ENCODE measurements at regions not wholly inside any gene's neighbourhood (a gene's known extent, or its start where the extent isn't known, plus 50 kb on each side); places are given as distances from the start of the nearest gene placed in this dataset.
A peak's percentile ranks its signal among the peaks of the same experiment; 100 is the strongest.

DNA sequence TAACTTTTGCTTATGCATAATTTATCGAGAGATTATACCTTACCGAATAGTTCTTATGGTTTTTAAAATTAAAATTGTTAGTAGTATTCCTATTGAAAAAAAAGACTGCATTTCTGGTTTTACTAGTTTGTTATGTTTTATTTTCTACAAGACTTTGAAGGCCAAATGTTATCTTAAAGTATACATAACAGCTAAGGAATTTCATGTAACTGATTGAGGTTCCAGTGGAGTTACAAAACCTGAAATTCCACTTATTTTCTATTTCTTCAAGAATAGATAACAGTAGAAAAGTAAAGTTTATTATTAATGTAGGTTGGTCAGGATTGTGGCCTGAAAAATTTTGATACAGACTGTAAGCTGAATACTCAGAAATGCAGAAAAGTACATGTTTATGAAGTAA, 1216.0 kb upstream of the PCDH20 start:
- DNase-seq: no peak

DNA sequence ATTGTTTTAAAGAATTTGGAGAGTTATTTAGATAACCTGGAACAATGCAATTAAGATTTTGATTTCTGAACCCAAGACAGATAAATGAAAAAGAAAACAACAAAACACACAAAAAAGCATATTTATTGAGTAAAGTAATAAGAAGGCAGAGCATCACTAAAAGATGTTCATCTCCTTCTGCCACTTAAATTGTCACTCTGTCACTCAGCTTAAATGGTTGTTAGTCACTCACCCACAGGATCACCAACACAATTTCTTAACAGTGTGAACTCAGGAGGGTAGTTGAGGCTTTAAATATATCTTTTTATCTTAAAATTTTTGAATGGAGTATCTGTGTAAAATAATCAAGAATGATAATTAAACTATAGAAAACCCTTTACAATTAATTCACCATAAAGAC, 1215.5 kb upstream of the PCDH20 start:
- no peak for DNase-seq

DNA sequence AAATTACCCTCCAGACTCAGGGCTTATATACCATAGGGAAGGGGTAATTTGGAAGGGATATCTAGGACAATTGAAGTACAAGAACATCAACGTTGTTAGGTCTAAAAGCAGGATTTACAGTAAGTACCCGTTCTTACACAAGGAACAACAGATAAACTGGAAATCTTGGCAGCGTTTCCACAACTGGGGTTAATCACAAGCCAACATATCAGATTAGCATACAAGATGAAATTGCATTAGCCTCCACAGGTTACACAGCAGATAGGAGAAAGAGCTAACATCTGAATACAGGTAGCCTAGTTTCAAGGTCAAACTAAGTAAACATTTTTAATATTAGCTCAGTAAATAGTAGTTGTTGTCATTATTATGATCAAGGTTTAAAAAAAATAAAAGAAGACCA, 1214.0 kb upstream of the PCDH20 start:
- DNase-seq: peak; percentile 4

DNA sequence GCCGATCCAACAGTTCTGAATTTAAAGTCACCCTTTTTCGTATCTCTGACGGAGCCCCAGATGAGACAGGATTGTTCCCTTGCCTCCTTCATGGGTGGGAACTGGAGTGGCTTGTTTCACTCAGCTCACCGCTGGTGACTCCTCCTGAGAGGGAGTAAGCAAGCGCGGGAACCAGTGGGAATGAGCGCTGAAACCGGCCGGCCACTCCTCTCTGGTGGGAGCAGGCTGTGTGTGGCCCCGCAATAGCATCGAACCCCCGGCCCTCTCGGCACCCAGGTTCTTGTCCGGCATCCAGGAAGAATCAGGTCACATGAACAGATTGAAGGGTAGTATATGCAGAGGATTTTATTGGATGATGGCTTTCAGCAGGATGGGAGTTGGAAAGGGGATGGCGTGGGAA, 1211.6 kb upstream of the PCDH20 start:
- DNase-seq: no peak

DNA sequence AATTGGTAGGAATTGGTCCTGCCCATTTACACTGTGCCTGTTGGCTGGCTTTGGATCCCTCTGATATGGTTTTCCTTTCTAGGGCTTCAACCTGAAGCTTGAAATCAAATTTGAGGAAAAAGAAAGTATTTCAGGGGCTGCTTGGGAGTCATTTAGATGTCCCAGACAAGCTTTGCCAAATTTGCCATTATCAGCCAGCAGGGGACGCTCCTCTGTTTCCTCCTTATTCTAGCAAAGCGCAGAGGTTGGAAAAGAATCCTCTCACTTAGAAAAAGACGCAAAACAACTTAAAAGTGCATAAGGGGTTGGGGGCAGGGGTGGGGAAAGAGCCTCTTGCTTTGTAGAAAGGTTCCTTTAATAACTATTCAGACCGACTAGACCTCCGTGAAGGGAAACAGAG, 1211.1 kb upstream of the PCDH20 start:
- DNase-seq: peak; percentile 0

DNA sequence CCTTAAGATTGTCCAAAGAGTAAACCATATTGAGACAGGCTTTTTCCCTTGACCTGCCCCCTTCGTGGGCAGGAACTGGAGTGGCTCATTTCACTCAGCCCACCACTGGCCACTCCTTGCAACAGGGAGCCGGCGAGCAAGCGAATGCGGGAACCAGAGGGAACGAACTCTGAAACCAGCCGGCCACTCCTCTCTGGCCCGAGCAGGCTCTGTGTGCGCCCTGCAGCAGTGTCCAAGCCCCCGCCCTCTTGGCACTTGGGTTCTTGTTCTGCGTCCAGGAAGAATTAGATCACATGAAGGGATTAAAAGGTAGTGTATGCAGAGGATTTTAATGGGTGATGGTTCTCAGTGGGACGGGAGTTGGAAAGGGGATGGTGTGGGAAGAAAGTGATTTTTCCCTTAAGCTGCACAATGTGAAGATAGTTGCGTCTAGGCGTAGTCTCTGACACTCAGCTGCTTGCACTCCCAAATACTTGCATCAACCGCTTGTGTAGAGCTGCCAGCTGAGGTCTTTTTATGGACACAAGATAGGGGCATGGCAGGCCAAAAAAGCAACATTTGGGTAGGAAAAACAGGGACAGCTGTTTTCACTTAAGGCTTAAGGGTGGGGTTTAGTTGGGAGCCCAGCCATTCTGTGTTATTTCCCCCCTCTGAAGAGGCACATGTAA, 1209.7 kb upstream of the PCDH20 start:
- no peak for DNase-seq

DNA sequence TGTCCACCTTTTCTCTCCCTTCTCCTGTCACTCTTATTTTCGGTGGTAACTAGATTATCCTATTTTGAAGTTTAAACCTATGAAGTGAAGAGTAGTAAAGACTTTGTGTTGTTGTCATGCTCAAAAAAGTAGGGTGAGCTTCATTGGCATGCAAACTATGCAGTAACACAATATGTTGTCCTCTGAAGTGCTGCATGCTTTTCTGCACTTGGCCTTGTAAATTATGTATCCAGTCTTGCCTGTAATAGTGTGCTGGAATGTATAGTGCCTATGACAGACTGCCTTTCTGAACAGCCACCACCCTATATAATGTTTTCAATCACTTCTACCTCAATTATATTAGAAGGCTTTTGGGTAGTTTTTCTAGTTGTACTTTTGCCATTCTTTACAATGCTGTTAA, 1198.2 kb upstream of the PCDH20 start:
- no peak for DNase-seq

DNA sequence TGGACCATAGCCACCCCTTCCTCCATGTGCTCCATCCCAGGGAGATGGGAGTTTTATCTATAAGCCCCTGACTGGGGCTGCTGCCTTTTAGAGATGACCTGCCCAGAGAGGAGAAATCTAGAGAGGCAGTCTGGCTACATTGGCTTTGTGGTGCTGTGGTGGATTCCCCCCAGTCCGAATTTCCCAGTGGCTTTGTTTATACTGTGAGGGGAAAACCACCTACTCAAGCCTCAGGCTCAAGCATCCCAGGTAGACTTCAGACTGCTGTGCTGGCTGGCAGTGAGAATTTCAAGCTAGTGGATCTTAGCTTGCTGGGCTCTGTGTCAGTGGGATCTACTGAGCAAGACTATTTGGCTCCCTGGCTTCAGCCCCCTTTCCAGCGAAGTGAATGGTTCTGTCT, 1195.7 kb upstream of the PCDH20 start:
- no peak for DNase-seq

DNA sequence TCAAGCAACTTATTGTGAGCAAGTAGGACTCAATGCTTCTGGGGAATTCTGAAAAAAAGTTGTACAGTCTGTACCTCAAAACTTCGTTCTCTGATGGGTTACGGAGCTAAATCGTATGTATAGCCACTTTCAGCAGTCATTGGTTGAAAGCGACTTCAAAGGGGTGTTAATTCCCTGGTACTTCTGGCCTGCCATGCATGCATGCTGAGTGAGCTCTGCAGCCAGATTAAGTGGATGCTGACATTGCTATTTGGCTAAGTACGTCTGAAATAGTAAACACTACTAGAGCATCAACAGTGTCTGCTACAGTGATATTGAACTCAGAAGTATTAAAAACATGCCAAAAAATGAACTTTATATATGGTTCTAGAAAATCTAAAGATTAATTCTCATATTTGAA, 1183.1 kb upstream of the PCDH20 start:
- no peak for DNase-seq

DNA sequence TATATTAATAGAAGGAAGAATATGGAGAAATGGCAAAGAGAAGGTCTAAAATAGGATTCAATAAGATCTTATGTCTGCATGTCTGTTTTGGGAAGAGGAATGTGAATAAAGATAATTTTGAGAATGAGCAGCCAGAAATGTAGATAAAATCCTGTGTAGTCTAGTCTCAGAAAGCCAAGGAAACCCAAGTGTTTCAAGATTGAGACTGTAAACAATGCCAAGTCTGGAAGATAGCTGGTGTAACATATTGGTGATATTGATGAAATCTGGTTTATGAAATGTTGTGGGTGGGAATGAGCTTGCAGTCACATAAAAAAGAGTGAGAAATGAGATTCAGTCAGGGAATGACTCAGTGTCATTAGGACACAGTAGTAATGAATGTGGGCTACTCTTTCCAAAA, 1180.3 kb upstream of the PCDH20 start:
- DNase-seq: no peak

DNA sequence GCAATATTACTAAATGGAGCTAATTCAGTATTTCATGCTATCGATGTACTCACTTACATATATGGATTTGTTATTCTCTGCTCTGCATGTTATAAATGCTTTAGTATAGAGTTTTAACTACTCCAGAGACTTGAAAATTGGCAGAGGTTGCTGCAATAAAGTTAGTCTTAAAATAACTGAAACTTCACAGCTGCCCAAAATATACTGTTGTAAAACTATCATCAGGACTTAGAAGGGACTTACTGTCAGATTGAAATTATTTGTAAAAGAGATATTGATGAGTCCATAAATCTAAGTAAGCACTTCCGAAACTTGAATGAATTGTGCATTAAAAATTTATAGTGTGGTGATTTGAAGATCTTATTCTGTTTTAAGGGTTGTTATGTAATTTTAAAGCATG, 1178.2 kb upstream of the PCDH20 start:
- no peak for DNase-seq

DNA sequence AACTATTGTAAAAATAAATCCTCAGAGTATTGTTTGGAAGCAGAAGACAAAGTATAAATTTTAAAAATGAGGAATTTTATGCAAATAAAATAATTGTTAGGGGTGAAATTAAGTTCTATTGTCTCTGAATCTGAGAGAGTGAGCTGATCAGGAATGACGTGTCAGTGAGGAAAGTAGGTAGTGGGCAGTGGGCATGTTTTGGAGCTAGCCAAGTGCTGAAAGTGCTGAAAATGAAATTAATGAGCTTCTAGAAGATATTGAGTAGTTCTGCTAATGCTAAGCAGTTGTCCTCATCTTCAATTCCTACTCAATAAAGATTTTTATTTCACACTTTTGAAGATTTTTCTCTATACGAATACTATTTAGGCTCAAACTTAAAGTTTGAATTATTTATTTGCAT, 1167.8 kb upstream of the PCDH20 start:
- no peak for DNase-seq

DNA sequence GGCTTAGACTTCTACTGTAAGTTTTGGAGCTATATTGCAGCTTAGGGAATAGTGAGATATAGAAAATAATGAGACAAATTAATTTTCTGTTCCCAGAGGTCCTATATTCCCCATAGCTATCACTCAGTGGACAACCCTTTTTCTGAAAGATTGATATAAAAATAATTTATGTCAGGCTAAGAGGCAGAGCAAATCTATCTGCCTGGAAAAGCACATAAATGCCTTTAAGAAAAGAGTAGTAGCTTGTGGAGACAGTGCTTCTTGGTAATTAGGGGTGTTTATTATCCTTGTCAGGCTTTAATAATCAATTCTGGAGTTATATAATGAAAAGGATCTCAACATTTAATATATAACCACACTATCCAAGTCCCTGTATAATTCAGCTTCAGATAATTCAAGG, 1162.8 kb upstream of the PCDH20 start:
- no peak for DNase-seq

DNA sequence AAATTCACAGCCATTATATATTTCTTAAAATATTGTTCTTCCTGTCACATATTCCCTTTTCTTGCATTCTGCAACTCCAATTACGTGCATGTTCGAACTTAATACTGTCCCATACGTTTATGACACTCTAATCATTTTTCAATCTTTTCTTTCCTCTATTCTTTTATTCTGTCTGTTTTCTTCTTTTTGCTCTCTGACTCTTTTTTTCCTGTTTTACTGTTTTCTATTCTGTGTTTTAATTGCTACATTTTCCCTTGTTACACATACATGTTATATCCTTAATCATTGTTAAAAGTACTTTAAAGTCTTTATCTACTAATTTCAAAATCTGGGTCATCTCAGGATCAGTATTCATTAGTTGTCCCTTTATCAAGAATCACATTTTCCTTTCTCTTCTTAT, 1149.1 kb upstream of the PCDH20 start:
- no peak for DNase-seq

DNA sequence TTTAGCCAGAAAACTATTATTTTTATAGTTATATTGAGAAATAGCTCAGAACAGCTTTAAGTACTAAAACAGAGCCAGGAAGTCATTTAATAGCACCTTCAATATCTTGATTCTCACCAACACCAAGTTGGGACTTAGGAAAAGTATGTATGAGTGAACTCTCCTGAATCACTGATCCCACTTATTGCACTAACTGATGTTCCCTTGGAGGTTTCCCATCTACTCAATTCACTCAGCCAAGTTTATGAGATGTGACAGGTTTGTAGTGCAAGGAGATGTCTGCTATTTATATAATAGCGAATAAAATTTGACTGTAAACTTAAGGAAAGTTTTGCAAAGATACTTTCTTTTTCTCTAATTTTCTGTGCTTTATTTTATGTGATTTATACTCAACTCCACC, 1147.6 kb upstream of the PCDH20 start:
- DNase-seq: no peak

DNA sequence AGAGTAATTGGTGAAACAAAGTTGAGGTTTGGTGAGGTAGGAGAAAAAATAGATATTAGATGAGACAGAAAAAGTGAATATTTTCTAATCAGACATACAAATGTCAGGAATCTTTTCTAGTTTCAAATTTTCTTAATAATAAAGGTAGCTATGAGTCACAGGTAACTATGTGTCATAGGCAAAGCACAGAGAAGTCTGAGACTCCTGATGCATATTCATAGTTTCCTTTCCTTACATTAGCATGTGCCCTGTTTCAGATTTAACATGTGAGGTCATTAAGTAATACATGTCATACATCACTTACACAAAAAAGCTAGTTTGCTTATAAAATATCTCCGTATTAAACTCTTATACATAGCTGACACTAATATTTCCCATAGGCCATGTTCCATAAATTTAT, 1141.3 kb upstream of the PCDH20 start:
- no peak for DNase-seq

DNA sequence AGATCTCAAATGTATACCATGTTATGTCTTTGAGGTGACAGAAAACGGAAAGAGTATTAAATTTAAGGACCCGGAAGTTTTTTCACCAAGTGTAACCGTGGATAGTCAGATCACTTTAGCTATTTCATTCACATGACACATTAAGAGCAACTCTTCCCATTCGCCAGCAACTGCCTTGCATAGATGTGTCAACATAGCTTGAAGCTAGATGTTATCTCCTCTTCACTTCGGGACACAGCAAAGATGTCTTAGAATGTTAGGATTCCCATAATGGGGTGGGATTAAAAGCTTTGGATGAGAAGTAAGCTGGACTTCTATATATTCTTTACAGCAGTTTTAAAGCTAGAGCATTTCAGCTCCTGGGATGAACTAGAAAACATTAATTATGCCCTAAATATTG, 1135.9 kb upstream of the PCDH20 start:
- no peak for DNase-seq

DNA sequence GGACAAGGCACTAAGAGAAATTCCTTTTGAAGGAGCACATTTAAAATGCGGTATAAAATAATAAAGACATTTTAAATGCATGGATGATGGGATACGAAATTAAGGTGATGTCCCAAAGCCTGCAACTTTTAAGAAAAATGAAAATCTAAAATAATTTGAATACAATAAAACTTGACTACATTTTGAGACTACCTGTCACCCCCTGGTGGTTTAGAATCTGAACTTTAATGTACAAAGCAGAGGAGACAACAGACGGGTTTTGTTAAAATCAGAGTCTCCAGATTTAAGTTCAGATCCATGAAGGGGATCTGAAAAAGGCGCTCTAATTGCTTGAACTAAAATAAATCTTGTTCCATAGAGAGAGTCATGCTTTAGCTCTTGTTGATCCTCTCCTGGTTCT, 1129.3 kb upstream of the PCDH20 start:
- no peak for DNase-seq

DNA sequence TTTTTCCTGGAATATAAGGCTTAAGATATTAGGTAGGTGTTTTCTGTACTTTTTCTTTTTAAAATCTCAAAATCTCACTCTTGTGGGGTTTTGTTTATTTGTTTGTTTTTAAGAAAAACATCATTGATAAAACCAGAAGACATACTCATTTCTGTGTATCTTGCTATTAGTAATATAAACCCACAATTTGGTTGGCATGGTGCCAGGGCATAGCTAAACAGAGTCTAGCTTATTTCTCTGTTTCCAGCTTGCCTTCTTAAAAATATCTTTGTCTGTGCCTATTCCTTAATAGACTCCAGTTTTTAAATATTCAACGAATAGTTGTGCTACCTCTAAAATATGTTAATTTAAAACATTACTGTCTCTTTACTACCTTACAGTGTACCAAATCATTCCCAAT, 1121.9 kb upstream of the PCDH20 start:
- DNase-seq: no peak

DNA sequence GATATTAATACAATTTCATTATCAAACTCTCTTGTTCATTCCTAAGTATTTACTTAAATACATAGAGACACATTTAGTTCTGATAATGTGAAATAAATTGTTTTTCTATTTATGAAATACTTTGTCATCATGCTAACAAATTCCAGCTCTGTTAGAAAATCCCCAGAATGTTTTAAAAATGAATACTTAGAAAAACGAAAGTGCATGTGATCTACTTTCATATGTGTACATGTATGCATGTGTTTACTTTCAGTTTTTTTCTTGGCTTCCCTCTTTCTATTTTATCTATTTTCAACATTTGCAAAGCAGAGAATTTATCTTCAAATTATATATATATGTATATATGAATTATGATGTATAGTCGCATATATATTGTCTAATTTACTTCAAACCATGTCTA, 1110.0 kb upstream of the PCDH20 start:
- DNase-seq: no peak

DNA sequence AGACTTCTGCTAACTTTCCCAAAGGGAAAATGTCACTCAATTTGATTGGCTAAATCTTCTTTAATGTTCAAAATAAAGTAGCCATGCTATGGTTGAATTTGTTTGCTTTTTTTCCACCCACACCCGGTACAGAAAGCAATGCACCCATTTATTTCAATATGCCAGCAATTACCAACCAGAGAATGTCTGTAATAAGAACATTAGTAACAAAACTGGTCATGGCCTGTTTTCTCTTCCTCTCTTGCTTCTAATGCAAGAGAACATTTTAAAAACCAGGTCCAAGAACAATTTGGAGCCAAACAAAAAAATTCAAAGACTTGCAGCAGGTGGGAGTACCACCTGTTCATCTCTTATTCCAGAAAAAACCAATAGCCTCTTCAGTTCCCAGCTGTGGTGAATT, 1108.8 kb upstream of the PCDH20 start:
- peak; percentile 0 for DNase-seq

DNA sequence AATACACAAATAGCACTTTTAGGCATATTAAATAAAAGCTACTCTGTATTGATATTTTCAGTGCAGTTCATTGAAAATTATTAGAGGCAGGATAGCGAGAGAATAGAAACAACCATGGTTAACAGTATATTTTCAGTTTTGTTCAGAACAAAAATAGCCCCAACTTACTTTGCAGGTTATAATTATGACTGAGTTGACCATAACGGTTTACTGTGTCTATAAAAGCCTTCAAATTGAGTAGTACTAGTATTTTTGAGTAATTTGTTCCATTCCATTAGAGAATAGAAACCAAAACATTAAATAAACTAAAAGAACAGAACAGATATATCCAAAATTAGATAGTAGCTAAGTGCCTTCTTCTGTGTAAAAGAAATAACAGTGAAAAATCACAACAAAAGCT, 1108.4 kb upstream of the PCDH20 start:
- DNase-seq: no peak

DNA sequence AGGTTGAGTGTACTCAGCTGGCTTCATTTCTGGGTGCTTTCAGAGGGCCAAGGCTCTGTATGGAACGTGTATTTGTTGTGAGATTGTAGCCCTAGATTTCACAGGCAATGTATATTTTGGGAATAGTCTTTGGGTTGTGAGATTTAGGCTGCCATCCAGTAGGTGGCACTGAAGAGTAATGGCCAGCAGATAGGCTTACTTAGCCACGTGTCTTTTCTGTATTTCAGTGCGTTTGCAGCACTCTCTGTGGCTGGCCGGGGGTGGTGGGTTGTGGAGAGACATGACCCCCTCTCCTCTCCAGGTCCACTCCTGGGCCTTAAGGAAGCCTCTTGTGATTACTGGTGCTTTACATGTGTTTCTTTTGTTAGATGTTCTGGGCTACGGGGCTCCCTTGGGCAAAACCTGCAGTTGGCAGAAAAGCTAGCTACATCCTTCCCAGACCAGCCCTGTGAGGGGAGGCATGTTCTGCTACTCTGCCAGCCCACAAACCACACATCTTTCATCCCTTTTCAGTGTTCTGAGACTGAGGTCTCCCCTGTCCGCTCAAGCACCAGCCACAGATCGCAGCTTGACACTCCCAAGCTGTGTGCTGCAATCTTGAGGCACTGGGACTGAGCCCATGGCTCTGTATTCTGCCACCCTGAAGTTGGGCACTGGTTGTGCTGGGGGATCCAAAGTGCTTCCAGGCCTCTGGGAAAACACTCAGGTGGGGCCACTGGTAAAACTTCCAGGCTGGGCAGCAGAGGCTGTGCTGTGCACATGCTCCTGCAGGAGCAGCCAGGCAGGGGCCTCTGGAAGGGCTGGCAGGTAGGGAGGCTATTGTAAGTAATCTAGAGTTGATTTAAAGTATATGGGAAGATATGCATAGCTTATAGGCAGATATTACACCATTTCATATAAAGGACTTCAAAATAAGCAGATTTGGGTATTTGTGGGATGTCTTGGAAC, 1096.8 kb upstream of the PCDH20 start:
- DNase-seq: peak; percentile 43

DNA sequence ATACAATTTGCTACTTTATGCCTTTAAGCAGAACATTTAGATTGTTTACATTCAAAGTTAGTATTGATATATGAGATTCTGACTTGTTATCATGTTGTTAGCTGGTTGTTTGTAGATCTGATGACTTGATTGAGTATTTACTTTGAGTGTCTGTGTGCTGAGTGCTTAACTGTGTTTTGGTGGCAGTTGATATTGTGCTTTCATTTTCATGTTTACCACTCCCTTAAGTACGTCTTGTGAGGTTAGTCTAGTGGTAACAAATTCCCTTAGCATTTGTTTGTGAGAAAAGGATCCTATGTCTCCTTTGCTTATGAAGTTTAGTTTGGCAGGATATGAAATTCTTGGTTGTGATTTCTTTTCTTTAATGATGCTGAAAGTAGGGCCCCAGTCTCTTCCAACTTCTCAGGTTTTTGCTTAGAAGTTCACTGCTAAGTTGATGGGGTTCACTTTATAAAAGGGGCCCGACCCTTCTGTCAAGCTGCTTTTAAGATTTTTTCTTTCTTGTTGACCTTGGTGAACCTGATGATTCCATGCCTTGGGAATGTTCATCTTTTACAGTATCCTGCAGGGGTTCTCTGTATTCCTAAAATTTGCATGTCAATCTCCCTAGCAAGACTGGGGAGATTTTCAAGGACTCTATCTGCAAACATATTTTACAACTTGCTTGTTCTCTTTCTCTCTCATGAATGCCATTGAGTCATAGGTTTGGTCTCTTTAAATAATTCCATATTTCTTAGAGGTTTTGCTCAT, 1095.4 kb upstream of the PCDH20 start:
- DNase-seq: peak; percentile 28

All from DMS53 (cell line).